Prostate gland (tissue), 2 donors: ENCODE measurements at regions not wholly inside any gene's neighbourhood (a gene's known extent, or its start where the extent isn't known, plus 50 kb on each side); places are given as distances from the start of the nearest gene placed in this dataset.

Experiments used
- DNase-seq: peaks from one replicate; pipeline ENCODE4 v3.0.0-alpha.2; 2019; ENCODE audit warnings: low spot score
- H3K27ac ChIP-seq, 2 donors: fragments of 200-600 bp; sonication (generic); 2 replicates each; pipeline ENCODE4 v1.5.1; 2017 to 2019
- H3K27me3 ChIP-seq: fragments of 200-600 bp; sonication (generic); replicated peaks from 2 replicates; pipeline ENCODE4 v1.5.1; 2019; ENCODE audit not compliant: insufficient read depth
- H3K36me3 ChIP-seq, 2 donors: fragments of 200-600 bp; sonication (generic); 1 replicate in 1 of 2; 2 replicates in 1 of 2; pipeline versions ENCODE4 v1.5.1 to v1.8.1; 2017 to 2019
- H3K4me1 ChIP-seq: fragments of 200-600 bp; sonication (generic); replicated peaks from 2 replicates; pipeline ENCODE4 v1.5.1; 2019
- H3K4me3 ChIP-seq, 2 donors: fragments of 200-600 bp; sonication (generic); 2 replicates each; pipeline ENCODE4 v1.5.1; 2017 to 2019
- H3K9me3 ChIP-seq: fragments of 200-600 bp; sonication (generic); 2 replicates; pipeline ENCODE4 v1.5.1; 2017
- CTCF ChIP-seq, 4 experiments: fragments of 200-600 bp in 2 of 4; fragments of 450-650 bp in 2 of 4; sonication (generic) in 2 of 4; IDR thresholded peaks; 1 replicate in 3 of 4; 2 replicates in 1 of 4; pipeline ENCODE4 v1.5.1; 2016 to 2019; ENCODE audit warnings: antibody characterized with exemption in 4 of 4, mild to moderate bottlenecking in 2 of 4, moderate library complexity in 2 of 4
- POLR2A ChIP-seq: fragments of 450-650 bp; IDR thresholded peaks from one replicate; pipeline ENCODE4 v1.6.1; 2016; ENCODE audit warnings: antibody characterized with exemption, mild to moderate bottlenecking
- POLR2AphosphoS5 ChIP-seq: sonication (generic); formaldehyde crosslinking; IDR thresholded peaks from one replicate; pipeline ENCODE4 v1.6.1; 2017; ENCODE audit warnings: antibody characterized with exemption
- whole genome bisulfite sequencing: methylation state at CpG from one replicate; pipeline ENCODE4 v1.1.5; 2018; 5-methylcytosine and 5-hydroxymethylcytosine counted together
- intact Hi-C: fragments of 100-400 bp; cut with DNase I; formaldehyde crosslinking; loops from one replicate; pipeline ENCODE4 v1.14.2; 2022

DNA sequence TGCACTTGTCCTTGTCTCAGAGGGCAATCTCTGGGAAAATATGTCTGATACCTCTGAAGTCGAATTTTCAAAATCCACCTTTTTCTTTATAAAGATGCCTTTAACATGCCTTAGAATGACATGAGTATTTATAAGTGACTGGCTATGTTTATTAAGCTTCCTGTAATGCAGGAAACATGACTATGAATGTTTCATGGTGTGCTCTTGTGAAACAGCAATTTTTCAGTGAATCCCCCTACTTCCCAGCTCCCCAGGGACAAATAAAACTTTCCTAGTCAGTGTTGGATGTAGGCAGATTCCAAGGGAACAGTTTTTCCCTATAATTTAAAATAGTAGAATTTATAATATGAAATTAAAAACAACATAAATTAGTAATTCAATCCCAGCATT is 437.0 kb downstream of the LMO4 start:
- TF ChIP-seq CTCF (IDR thresholded peaks at IDR 0.05) (no peak), POLR2AphosphoS5 (no peak), POLR2A (no peak)
- WGBS: 67% methylated on average over 1 of the region's 1 CpG
- no peak for DNase-seq

DNA sequence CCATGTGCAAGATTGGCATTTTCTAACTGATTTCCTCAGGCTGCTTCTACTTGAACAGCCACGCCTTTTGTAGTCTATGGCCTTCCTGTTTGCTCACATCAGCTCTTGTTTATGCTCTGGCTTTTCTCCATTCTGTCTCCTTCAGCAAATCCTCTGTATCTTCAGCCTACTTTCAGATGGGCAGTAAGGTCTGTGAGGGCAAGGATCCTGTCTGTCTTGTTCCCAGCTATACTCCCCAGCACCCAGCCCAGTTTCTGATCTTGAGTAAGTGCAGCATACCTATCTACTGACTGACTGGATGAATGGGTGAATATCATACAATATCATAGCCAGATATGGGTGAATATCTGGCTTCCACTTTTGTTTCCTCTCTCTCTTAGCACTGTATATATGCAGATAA is 438.1 kb downstream of the LMO4 start:
- Histone ChIP-seq H3K27ac (no peak overlapping the region), H3K9me3 (no peaks in the 10 kb centered on the region), H3K4me1 (no peaks in the 10 kb centered on the region), H3K4me3 (no peak overlapping the region), H3K27me3 (no peaks in the 10 kb centered on the region), H3K36me3 (no peaks in the 10 kb centered on the region)
- no peak for DNase-seq
- TF ChIP-seq POLR2AphosphoS5: no peak
- no peak for TF ChIP-seq POLR2A
- no peak for TF ChIP-seq CTCF (IDR thresholded peaks at IDR 0.05)
- intact Hi-C loops: no loop called here
- WGBS: 81% methylated on average over 1 of the region's 1 CpG

More for the DNA sequence above, 437.0 kb downstream of the LMO4 start:
- Histone ChIP-seq H3K27ac (no peak overlapping the region), H3K4me1 (no peaks in the 10 kb centered on the region), H3K36me3 (no peaks in the 10 kb centered on the region), H3K9me3 (no peaks in the 10 kb centered on the region), H3K27me3 (no peaks in the 10 kb centered on the region), H3K4me3 (no peak overlapping the region)
- intact Hi-C loops: no loop called here

DNA sequence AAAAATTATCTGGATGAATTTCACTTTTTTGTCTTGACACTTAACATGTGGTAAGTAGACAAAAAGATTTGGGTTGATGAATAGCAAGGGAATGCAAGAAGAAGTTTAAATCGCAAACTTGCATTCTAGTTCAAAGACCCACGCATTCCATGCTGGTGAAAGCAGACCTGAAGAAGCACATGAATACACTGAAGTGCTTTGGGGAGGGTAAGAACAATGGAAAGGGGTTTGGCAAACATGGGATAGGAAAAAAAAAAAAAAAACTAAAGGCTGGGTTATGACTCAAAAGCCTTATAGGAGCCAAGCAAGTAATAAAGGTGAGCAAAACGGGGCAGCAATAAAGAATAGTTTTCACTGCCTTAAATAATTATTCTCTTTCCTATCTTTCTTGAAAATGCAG is 450.2 kb downstream of the LMO4 start:
- no peaks in the 10 kb centered on the region for H3K9me3 ChIP-seq
- H3K27ac ChIP-seq: no peak overlapping the region
- DNase-seq: no peak
- TF ChIP-seq POLR2A (no peak), CTCF (IDR thresholded peaks at IDR 0.05) (no peak), POLR2AphosphoS5 (no peak)
- H3K36me3 ChIP-seq: no peaks in the 10 kb centered on the region
- H3K4me1 ChIP-seq: no peaks in the 10 kb centered on the region
- intact Hi-C loops: no loop called here
- H3K4me3 ChIP-seq: no peak overlapping the region
- no peaks in the 10 kb centered on the region for H3K27me3 ChIP-seq
- WGBS: 82% methylated on average over 3 of the region's 3 CpGs

DNA sequence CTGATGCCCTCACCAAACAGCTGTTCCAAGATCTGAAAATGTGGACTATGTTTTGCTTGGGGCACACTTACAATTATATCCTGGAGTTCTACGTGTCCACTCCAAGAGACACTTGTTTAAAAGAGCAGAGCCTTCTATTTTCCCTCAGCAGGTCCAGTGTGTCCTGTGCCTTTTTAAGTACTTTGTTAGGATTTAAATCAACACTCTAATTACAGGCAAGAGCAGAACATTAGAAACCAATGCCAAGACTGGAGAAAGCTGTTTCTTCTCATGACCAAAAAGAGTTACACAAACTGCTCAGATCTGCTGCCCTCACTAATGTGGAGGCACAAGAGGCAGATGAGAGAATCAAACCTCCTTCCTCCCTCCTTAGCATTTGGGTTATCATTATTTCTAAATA is 452.9 kb downstream of the LMO4 start:
- TF ChIP-seq CTCF (IDR thresholded peaks at IDR 0.05) (no peak), POLR2AphosphoS5 (peak; percentile 19)
- 55% methylated on average over 1 of the region's 1 CpG for WGBS
- Histone ChIP-seq H3K9me3 (no peaks in the 10 kb centered on the region), H3K4me1 (no peaks in the 10 kb centered on the region), H3K36me3 (no peaks in the 10 kb centered on the region), H3K27ac (no peak overlapping the region), H3K4me3 (no peak overlapping the region), H3K27me3 (no peaks in the 10 kb centered on the region)
- intact Hi-C loops: no loop called here
- no peak for DNase-seq

DNA sequence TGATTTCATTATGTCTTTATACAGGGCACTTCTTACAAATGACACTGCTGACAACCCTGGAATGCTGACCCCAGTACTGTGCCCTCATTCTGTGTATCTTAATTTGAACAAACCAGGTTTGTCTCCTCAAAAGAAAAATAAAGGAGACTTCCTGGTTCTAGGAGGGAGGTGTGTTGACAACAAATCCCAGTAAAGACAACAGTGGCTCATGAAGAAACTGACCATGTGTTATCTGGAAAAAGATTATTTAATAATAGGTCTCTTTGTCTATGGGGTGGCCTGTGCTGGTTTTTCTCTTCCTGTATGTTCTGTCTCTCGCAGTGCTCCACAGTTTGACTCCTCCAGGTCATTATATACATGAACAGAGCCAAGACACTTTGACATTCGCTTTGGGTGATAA is 454.6 kb downstream of the LMO4 start:
- intact Hi-C loops: no loop called here
- WGBS: 79% methylated on average over 2 of the region's 2 CpGs

More for the DNA sequence above, 454.6 kb downstream of the LMO4 start:
- no peak overlapping the region for H3K4me3 ChIP-seq
- H3K27ac ChIP-seq: no peak overlapping the region
- TF ChIP-seq POLR2AphosphoS5 (no peak), POLR2A (no peak), CTCF (IDR thresholded peaks at IDR 0.05) (no peak)
- H3K4me1 ChIP-seq: no peaks in the 10 kb centered on the region
- no peaks in the 10 kb centered on the region for H3K9me3 ChIP-seq
- DNase-seq: no peak
- no peaks in the 10 kb centered on the region for H3K27me3 ChIP-seq
- no peaks in the 10 kb centered on the region for H3K36me3 ChIP-seq
